A673 (cell line): ENCODE measurements at regions not wholly inside any gene's neighbourhood (a gene's known extent, or its start where the extent isn't known, plus 50 kb on each side); places are given as distances from the start of the nearest gene placed in this dataset.

Source experiments
- BruUV-seq: library from RNA; stranded (reverse); fragments of 400-500 nt; replicated peaks from 2 replicates; lab custom pipeline; 2021; lab: Mats Ljungman, UMichigan
- CTCF ChIA-PET: fragments of 300-600 bp; sonication (Branson Sonifier 250); formaldehyde crosslinking; loops from one replicate; lab custom pipeline; 2022; ENCODE audit warnings: antibody characterized with exemption; lab: Charles Lee
- POLR2A ChIA-PET: fragments of 300-600 bp; sonication (Branson Sonifier 250); formaldehyde crosslinking; loops from one replicate; lab custom pipeline; 2022; ENCODE audit warnings: antibody characterized with exemption; ENCODE audit not compliant: low non-redundant PET; lab: Charles Lee
- DNase-seq: peaks from one replicate; pipeline ENCODE4 v3.0.0-alpha.2; 2015; ENCODE audit warnings: low spot score
- H3K27ac ChIP-seq: fragments of 200-600 bp; sonication (generic); 2 replicates; pipeline ENCODE4 v1.5.1; 2016; ENCODE audit warnings: mixed run types, low read depth, mild to moderate bottlenecking, mixed read lengths, antibody characterized with exemption, low read length; ENCODE audit not compliant: poor library complexity, severe bottlenecking
- H3K27me3 ChIP-seq: fragments of 200-600 bp; sonication (generic); replicated peaks from 2 replicates; pipeline ENCODE4 v1.6.1; 2017; ENCODE audit warnings: mixed run types, low read depth, mild to moderate bottlenecking, mixed read lengths, antibody characterized with exemption, low read length; ENCODE audit not compliant: insufficient read depth, poor library complexity
- H3K36me3 ChIP-seq: fragments of 200-600 bp; sonication (generic); 2 replicates; pipeline ENCODE4 v1.6.1; 2016; ENCODE audit warnings: mixed run types, mild to moderate bottlenecking, mixed read lengths, antibody characterized with exemption, low read length; ENCODE audit not compliant: insufficient read depth, poor library complexity, severe bottlenecking
- H3K4me1 ChIP-seq: fragments of 200-600 bp; sonication (generic); 2 replicates; pipeline ENCODE4 v1.6.1; 2017; ENCODE audit warnings: mixed run types, mild to moderate bottlenecking, mixed read lengths, antibody characterized with exemption, low read length; ENCODE audit not compliant: insufficient read depth, poor library complexity, severe bottlenecking
- H3K4me3 ChIP-seq: fragments of 200-600 bp; sonication (generic); 2 replicates; pipeline ENCODE4 v1.5.1; 2016; ENCODE audit warnings: low read depth, mixed run types, mild to moderate bottlenecking, mixed read lengths, low read length; ENCODE audit not compliant: poor library complexity, severe bottlenecking
- H3K9me3 ChIP-seq: fragments of 200-600 bp; sonication (generic); 2 replicates; pipeline ENCODE4 v1.6.1; 2016; ENCODE audit warnings: mixed run types, low read depth, mild to moderate bottlenecking, mixed read lengths, antibody characterized with exemption, low read length; ENCODE audit not compliant: poor library complexity, severe bottlenecking
- EZH2 ChIP-seq: fragments of 200-600 bp; sonication (generic); IDR thresholded peaks from 2 replicates; pipeline ENCODE4 v1.6.1; 2017; ENCODE audit warnings: borderline replicate concordance, low read depth, mild to moderate bottlenecking, mixed read lengths, antibody characterized with exemption, low read length; ENCODE audit not compliant: poor library complexity, severe bottlenecking
- intact Hi-C: fragments of 100-400 bp; cut with micrococcal nuclease; formaldehyde crosslinking; loops from one replicate; pipeline ENCODE4 v1.10.0; 2022; ENCODE audit not compliant: unreplicated experiment
- TF ChIP-seq, protein P1 (sequence below): fragments of 300-800, 200-600 bp; sonication (generic); conservative IDR thresholded peaks from 2 replicates; pipeline ENCODE4 v1.5.1; 2017; ENCODE audit warnings: low read depth, mild to moderate bottlenecking, antibody characterized with exemption, low read length, moderate library complexity, mixed read lengths

DNA sequence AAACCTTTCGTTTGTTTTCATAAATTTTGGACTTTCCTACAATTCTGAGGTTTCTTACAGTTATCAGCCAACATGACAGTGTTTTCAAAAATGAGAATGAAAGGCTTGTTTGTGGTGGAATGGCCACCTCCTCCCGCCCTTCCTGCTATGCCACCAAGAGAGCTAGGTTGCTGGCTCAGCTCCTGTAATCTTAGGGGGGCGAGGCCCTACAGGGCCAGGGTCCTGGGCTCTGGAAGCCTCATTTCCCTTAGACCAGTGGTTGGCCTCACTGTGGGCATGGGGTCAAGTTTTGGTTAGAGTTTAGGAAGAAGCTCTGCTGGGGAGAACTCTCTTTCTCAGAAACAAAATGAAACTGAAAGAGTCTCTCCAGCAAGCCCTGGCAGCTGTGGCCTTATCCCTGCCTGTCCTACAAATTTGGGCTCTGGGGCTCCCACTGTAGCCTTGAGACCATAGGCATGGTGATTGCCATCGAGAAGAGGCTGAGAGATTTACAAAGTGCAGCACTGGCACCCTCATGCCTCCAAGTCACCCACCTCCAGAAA lies 66.2 kb downstream of the IRX1 start:
- no peak overlapping the region for H3K27ac ChIP-seq
- POLR2A ChIA-PET = no interaction called here
- peaks cover 28% of the 10 kb centered on the region for H3K9me3 ChIP-seq
- H3K4me1 ChIP-seq = no peaks in the 10 kb centered on the region
- no peak overlapping the region for H3K4me3 ChIP-seq
- TF ChIP-seq, protein P1, sequence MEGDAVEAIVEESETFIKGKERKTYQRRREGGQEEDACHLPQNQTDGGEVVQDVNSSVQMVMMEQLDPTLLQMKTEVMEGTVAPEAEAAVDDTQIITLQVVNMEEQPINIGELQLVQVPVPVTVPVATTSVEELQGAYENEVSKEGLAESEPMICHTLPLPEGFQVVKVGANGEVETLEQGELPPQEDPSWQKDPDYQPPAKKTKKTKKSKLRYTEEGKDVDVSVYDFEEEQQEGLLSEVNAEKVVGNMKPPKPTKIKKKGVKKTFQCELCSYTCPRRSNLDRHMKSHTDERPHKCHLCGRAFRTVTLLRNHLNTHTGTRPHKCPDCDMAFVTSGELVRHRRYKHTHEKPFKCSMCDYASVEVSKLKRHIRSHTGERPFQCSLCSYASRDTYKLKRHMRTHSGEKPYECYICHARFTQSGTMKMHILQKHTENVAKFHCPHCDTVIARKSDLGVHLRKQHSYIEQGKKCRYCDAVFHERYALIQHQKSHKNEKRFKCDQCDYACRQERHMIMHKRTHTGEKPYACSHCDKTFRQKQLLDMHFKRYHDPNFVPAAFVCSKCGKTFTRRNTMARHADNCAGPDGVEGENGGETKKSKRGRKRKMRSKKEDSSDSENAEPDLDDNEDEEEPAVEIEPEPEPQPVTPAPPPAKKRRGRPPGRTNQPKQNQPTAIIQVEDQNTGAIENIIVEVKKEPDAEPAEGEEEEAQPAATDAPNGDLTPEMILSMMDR = no peak
- no peak for TF ChIP-seq EZH2
- no peaks in the 10 kb centered on the region for H3K36me3 ChIP-seq
- H3K27me3 ChIP-seq = no peaks in the 10 kb centered on the region
- intact Hi-C loops = no loop called here
- CTCF ChIA-PET = no interaction called here
- DNase-seq = no peak
- BruUV-seq = no TSS peak

DNA sequence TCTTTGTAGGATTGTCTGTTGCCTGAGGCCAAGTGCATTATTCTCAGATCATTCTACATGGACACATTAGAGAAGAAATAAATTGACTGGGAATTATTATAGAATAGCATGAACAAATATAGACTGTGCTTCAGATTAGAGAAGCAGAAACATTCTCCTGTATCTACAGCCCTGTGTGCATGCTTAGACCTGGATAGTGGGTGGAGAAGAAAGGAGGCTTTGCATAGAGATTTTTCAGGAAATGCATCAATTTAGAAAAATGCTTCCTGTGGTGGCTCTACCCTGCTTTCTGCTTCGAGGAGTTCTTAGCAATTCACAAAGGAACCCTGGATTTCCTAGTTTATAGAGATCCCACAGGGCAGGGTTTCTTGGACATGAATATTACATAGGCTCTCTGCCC lies 66.7 kb downstream of the IRX1 start:
- DNase-seq = no peak
- Histone ChIP-seq H3K27me3 (no peaks in the 10 kb centered on the region), H3K27ac (no peak overlapping the region), H3K4me3 (no peak overlapping the region), H3K4me1 (no peaks in the 10 kb centered on the region), H3K36me3 (no peaks in the 10 kb centered on the region), H3K9me3 (peaks cover 23% of the 10 kb centered on the region)
- intact Hi-C loops = no loop called here
- POLR2A ChIA-PET = no interaction called here
- TF ChIP-seq, protein P1 = no peak
- no peak for TF ChIP-seq EZH2
- CTCF ChIA-PET = no interaction called here
- BruUV-seq = no TSS peak

DNA sequence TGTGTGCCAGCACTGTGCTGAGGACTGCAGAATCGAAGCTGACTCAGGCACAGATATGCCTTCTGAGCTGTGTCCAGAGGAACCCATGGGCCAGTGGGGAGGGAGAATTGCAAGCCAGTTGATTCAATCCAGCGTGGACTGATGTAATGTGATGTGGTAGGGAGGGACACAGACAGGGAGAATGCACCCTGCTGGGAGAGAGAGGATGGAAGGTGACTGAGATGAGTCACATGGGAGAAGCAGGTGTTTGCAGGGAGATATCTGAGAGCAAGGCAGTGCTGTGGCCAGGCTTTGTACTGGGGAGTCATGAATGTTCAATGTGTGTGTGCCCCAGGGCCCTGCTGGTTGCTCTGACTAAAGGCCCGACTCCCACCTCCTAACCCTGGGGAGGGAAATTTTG lies 75.7 kb downstream of the IRX1 start:
- Histone ChIP-seq H3K9me3 (peaks cover 10% of the 10 kb centered on the region), H3K27me3 (no peaks in the 10 kb centered on the region), H3K36me3 (no peaks in the 10 kb centered on the region), H3K4me3 (no peak overlapping the region), H3K27ac (no peak overlapping the region), H3K4me1 (no peaks in the 10 kb centered on the region)
- ChIA-PET CTCF (no interaction called here), POLR2A (no interaction called here)
- intact Hi-C loops = no loop called here
- DNase-seq = no peak
- BruUV-seq = no TSS peak
- no peak for TF ChIP-seq EZH2

GRCh38 chr5:3678801-3679200 lies 83.2 kb downstream of the IRX1 start:
- DNase-seq = no peak
- H3K27me3 ChIP-seq = no peaks in the 10 kb centered on the region
- TF ChIP-seq, protein P1 = no peak
- no peak for TF ChIP-seq EZH2
- peaks cover 28% of the 10 kb centered on the region for H3K9me3 ChIP-seq
- H3K36me3 ChIP-seq = no peaks in the 10 kb centered on the region
- no peaks in the 10 kb centered on the region for H3K4me1 ChIP-seq
- H3K27ac ChIP-seq = no peak overlapping the region
- intact Hi-C loops = no loop called here
- ChIA-PET CTCF (no interaction called here), POLR2A (no interaction called here)
- no TSS peak for BruUV-seq
- no peak overlapping the region for H3K4me3 ChIP-seq
